Activated naive CD4-positive, alpha-beta T cell treated with anti-CD3 and anti-CD28 coated beads, Interleukin-2, amount 10 ng/mL, durations not matched to agents 7 days and 5 days (primary cell): ENCODE measurements at regions not wholly inside any gene's neighbourhood (a gene's known extent, or its start where the extent isn't known, plus 50 kb on each side); places are given as distances from the start of the nearest gene placed in this dataset.

ENCODE experiments used
- CTCF ChIA-PET: fragments of 350-600 bp; sonication (Branson Sonifier 250); formaldehyde crosslinking; loops from one replicate; lab custom pipeline; 2021; ENCODE audit warnings: antibody characterized with exemption; lab: Charles Lee
- DNase-seq: peaks from one replicate; pipeline ENCODE4 v3.0.0-alpha.2; 2020
- H3K27ac Mint-ChIP-seq: one replicate; pipeline ENCODE4 v1.8.0; 2021; ENCODE audit warnings: mild to moderate bottlenecking, moderate library complexity, mixed read lengths
- H3K27me3 Mint-ChIP-seq: one replicate; pipeline ENCODE4 v1.8.0; 2021; ENCODE audit warnings: mild to moderate bottlenecking, mixed read lengths
- H3K36me3 Mint-ChIP-seq: one replicate; pipeline ENCODE4 v1.8.0; 2021; ENCODE audit warnings: mixed read lengths
- H3K4me1 Mint-ChIP-seq: one replicate; pipeline ENCODE4 v1.8.0; 2021; ENCODE audit warnings: mixed read lengths
- H3K4me3 Mint-ChIP-seq: one replicate; pipeline ENCODE4 v1.8.0; 2021; ENCODE audit warnings: mild to moderate bottlenecking, moderate library complexity, mixed read lengths
- H3K9me3 Mint-ChIP-seq: one replicate; pipeline ENCODE4 v1.8.0; 2021; ENCODE audit warnings: mixed read lengths

DNA sequence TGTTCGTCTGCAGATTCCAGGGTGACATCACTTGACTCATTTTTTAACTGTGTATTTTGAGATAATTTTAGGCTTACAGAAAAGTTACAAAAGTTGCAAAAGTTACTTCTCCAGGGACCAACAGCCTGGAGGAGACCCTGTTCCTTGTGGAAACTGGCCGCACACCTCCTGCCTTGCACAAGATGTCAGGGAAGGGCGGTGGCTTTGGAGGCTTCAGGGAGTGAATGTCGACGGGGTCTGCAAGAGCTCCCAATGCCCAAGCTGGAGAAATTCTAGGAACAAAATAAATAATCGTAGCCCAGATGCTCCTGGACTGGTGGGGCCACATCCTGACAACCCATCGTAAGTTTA lies 62.2 kb upstream of the FAM20C start:
- DNase-seq = no peak
- H3K36me3 Mint-ChIP-seq = no peaks in the 10 kb centered on the region
- H3K27ac Mint-ChIP-seq = no peak overlapping the region
- H3K27me3 Mint-ChIP-seq = peaks cover 4% of the 10 kb centered on the region
- H3K4me3 Mint-ChIP-seq = no peak overlapping the region
- no peaks in the 10 kb centered on the region for H3K4me1 Mint-ChIP-seq
- no peaks in the 10 kb centered on the region for H3K9me3 Mint-ChIP-seq
- CTCF ChIA-PET = no interaction called here

DNA sequence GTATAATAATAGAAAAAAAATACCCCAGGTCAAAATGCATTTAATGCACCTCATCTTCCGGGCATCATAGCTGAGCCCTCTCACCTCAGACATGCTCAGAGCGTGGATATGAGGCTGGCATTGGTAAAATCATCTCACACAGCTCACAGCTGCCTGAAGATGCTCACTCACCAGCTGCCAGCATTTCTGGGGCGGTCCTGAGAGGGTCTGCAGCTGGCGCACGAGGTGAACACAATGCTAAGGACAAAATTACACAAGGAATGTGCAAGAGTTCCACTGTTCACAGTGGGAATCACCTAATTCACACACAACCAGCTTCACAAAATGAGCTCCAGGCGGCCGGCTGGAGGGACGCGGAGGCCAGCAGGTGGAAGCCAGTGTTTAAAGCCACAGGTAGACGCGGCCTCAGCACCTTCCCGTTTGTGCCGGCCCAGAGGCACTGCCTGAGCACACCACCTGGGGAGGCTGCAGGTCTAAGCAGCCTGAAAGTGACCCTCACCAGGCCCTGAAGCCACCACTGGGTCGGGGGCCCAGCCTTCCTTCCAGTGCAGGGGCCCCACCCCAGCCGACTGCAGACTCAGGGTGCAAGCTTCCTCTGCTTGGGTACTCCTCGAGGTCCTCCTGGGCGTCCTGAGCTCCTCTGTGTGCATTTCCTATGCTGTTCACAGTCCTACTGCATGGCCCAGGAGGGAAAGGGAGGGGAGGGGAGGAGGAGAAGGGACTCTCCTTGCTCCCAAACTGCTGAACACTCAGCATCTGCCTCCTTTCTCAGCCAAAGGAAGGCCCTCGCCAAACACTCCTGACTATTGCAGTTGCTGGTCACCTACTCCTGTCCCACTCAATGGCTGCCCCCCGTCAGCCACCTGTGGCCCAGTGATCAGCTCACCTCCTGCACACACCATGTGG lies 61.2 kb upstream of the FAM20C start:
- CTCF ChIA-PET = no interaction called here
- Mint-ChIP-seq H3K9me3 (no peaks in the 10 kb centered on the region), H3K27ac (no peak overlapping the region), H3K36me3 (no peaks in the 10 kb centered on the region), H3K27me3 (peaks cover 4% of the 10 kb centered on the region), H3K4me3 (no peak overlapping the region), H3K4me1 (no peaks in the 10 kb centered on the region)
- no peak for DNase-seq

DNA sequence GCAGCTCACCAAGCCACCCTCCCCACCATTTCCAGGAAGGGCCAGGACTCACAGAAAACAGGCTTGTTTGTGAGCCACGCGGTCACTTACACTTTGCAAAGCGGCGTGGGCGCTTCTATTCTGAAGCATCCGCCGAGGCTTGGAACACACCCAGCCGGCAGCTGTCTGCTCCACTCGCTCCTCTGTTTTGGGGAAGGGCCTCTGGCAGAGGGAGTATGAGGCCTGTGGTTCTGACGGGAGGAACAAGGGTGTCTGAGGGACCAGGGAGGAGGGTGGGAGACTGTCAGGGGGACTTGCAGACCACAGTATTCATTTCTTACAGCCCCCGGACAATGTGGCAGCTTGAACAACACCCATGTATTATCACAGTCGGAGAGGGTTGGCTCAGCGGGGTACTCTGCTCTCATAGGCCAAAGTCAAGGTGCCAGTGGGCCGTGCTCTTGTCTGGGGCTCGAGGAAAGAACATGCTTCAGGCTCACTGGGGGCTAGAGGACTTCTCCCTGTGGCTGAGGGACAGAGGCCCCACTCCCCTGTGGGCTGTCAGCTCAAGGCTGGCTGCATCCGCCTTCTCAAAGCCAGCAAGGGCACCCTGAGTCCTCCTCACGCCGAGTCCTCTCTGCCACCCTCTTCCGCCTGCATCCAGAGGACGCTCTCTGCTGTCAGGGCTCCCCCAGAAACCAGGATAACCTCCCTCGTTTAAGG lies 60.4 kb upstream of the FAM20C start:
- Mint-ChIP-seq H3K9me3 (no peaks in the 10 kb centered on the region), H3K27me3 (peaks cover 6% of the 10 kb centered on the region), H3K4me3 (no peak overlapping the region), H3K36me3 (no peaks in the 10 kb centered on the region), H3K27ac (no peak overlapping the region), H3K4me1 (no peaks in the 10 kb centered on the region)
- CTCF ChIA-PET = no interaction called here
- no peak for DNase-seq

- no peaks in the 10 kb centered on the region for H3K4me1 Mint-ChIP-seq
- H3K4me3 Mint-ChIP-seq = no peak overlapping the region
- no peak overlapping the region for H3K27ac Mint-ChIP-seq
- CTCF ChIA-PET = no interaction called here
- H3K36me3 Mint-ChIP-seq = no peaks in the 10 kb centered on the region
- H3K27me3 Mint-ChIP-seq = peaks cover 4% of the 10 kb centered on the region
- no peaks in the 10 kb centered on the region for H3K9me3 Mint-ChIP-seq
- no peak for DNase-seq
Observed at GRCh38 chr7:132899-133298, 59.5 kb upstream of the FAM20C start.

GRCh38 chr7:133470-133869 lies 58.9 kb upstream of the FAM20C start:
- no peaks in the 10 kb centered on the region for H3K36me3 Mint-ChIP-seq
- CTCF ChIA-PET = no interaction called here
- DNase-seq = no peak
- H3K4me3 Mint-ChIP-seq = no peak overlapping the region
- no peaks in the 10 kb centered on the region for H3K9me3 Mint-ChIP-seq
- no peak overlapping the region for H3K27ac Mint-ChIP-seq
- H3K27me3 Mint-ChIP-seq = peaks cover 7% of the 10 kb centered on the region
- no peaks in the 10 kb centered on the region for H3K4me1 Mint-ChIP-seq

DNA sequence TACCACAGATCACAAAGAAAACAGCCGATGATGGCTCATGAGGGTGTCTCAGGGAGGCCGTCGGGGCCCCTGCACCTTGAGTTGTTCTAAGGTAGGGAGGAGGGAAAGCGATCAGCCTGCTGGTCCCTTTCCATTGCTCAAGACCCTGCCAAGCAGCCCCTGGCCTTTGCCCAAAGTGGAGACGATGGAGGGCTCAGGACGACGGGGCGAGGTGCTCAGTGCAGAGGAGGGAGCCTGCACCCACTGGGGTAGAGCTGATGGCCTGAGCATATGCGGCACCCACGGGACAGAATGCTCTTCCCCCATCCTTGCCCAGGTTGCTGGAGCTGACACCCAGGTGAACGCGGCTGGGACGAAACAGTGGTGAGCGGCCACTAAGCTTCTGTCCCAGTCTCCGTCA lies 58.3 kb upstream of the FAM20C start:
- H3K27ac Mint-ChIP-seq = no peak overlapping the region
- no peak for DNase-seq
- no peaks in the 10 kb centered on the region for H3K9me3 Mint-ChIP-seq
- no peaks in the 10 kb centered on the region for H3K36me3 Mint-ChIP-seq
- H3K4me1 Mint-ChIP-seq = no peaks in the 10 kb centered on the region
- H3K27me3 Mint-ChIP-seq = peaks cover 7% of the 10 kb centered on the region
- CTCF ChIA-PET = no interaction called here
- H3K4me3 Mint-ChIP-seq = no peak overlapping the region

DNA sequence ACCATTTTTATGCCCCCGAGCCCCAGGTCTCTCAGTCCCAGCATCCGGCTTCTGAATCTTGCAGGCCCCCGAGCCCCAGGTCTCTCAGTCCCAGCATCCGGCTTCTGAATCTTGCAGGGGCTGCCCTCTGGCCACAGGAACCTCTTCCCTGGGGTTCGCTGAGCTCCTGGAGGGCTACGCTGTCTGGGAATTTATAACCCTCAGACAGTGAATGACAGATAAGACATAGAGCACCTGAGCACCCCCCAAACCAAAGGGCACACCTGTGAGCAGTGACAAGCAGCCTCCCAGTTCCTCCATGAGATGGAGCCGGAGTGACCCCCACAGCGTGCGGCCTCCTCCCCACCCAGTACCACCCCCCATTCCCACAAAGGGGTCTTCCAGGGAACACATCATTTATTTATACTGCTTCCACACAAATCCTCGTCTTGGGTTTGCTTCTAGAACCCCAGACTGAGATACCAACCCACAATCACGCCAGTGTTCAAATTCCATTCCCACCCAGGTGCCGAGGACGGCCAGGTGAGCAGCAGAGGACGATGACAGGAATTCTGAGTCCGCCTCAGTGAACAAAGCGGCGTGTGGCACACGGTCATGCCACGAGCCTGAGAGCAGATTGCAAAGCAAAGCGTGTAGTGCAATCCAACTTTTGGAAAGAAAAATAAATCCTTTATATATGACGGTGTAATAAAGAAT lies 57.7 kb upstream of the FAM20C start:
- H3K4me1 Mint-ChIP-seq = no peaks in the 10 kb centered on the region
- no peaks in the 10 kb centered on the region for H3K36me3 Mint-ChIP-seq
- no peak overlapping the region for H3K4me3 Mint-ChIP-seq
- no peaks in the 10 kb centered on the region for H3K9me3 Mint-ChIP-seq
- H3K27me3 Mint-ChIP-seq = peaks cover 13% of the 10 kb centered on the region
- CTCF ChIA-PET = no interaction called here
- no peak overlapping the region for H3K27ac Mint-ChIP-seq
- DNase-seq = no peak

DNA sequence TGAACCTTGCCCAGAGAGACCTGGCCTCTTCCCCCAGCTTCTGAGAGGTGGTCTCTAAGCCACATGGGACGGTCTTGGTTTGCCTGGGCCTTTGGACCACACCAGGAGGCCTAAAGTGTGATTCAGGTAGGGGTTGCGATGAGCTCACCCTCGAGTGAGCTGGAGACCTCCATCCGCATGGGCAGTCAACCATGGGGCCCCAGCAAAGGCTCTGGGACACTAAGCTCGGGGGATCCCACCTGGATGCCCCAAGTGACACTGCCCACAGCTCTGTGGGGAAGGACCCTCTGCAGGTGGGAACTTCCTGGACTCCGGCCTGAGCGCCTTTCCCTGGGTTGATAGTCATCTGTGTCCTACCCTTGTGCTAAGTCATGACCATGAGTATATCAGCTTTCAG lies 57.1 kb upstream of the FAM20C start:
- H3K36me3 Mint-ChIP-seq = no peaks in the 10 kb centered on the region
- H3K4me1 Mint-ChIP-seq = no peaks in the 10 kb centered on the region
- no peaks in the 10 kb centered on the region for H3K9me3 Mint-ChIP-seq
- CTCF ChIA-PET = no interaction called here
- no peak overlapping the region for H3K27ac Mint-ChIP-seq
- no peak for DNase-seq
- H3K4me3 Mint-ChIP-seq = no peak overlapping the region
- peaks cover 14% of the 10 kb centered on the region for H3K27me3 Mint-ChIP-seq

GRCh38 chr7:135731-136645 lies 56.4 kb upstream of the FAM20C start:
- H3K27me3 Mint-ChIP-seq = peaks cover 14% of the 10 kb centered on the region
- CTCF ChIA-PET = no interaction called here
- H3K4me1 Mint-ChIP-seq = no peaks in the 10 kb centered on the region
- H3K36me3 Mint-ChIP-seq = no peaks in the 10 kb centered on the region
- no peaks in the 10 kb centered on the region for H3K9me3 Mint-ChIP-seq
- H3K27ac Mint-ChIP-seq = no peak overlapping the region
- H3K4me3 Mint-ChIP-seq = no peak overlapping the region
- no peak for DNase-seq

DNA sequence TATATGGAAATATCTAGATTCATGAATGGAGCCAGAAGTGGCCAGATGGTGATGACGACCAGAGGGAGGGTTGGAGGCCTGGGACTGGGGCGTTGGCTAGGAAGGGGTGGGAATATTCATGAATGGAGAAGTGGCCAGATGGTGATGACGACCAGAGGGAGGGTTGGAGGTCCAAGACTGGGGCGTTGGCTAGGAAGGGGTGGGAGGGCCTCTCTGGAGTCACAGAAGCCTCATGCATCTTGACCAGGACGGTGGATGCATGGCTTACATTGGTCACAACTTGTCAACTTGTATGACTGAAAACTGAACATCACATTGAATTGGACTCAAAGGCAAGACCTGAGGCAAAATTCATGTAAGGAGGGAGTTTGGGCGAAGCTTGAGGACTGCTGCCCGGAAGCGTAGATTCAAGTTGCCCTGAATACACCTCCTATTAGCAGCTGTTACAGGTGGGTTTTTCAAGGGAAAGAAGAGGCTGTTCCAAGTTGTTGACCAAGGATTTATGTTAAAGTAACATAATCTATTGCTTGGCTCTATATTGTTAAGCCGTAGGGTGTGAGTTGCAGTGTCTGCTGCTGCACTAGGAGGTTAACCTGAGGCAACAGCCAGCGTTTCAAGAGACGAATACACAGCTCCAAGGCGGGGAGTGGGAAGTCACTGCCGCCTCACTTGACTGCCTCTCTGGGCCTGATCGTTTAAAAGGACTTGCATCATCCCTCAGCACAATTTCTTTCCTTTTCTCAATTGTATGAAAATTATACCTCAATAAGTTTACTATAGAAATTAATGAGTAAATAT lies 55.1 kb upstream of the FAM20C start:
- H3K4me1 Mint-ChIP-seq = no peaks in the 10 kb centered on the region
- CTCF ChIA-PET = no interaction called here

GRCh38 chr7:139131-139530 lies 53.2 kb upstream of the FAM20C start:
- no peaks in the 10 kb centered on the region for H3K4me1 Mint-ChIP-seq
- H3K27ac Mint-ChIP-seq = no peak overlapping the region
- H3K9me3 Mint-ChIP-seq = no peaks in the 10 kb centered on the region
- no peak for DNase-seq
- peaks cover 14% of the 10 kb centered on the region for H3K27me3 Mint-ChIP-seq
- no peak overlapping the region for H3K4me3 Mint-ChIP-seq
- CTCF ChIA-PET = no interaction called here
- no peaks in the 10 kb centered on the region for H3K36me3 Mint-ChIP-seq

More for the DNA sequence above, 55.1 kb upstream of the FAM20C start:
- no peak overlapping the region for H3K4me3 Mint-ChIP-seq
- no peak for DNase-seq
- peaks cover 14% of the 10 kb centered on the region for H3K27me3 Mint-ChIP-seq
- H3K36me3 Mint-ChIP-seq = no peaks in the 10 kb centered on the region
- H3K9me3 Mint-ChIP-seq = no peaks in the 10 kb centered on the region
- H3K27ac Mint-ChIP-seq = no peak overlapping the region

- Mint-ChIP-seq H3K36me3 (no peaks in the 10 kb centered on the region), H3K4me3 (no peak overlapping the region), H3K27ac (no peak overlapping the region), H3K27me3 (peaks cover 14% of the 10 kb centered on the region), H3K4me1 (no peaks in the 10 kb centered on the region), H3K9me3 (no peaks in the 10 kb centered on the region)
- DNase-seq = no peak
- CTCF ChIA-PET = no interaction called here
Observed at GRCh38 chr7:139561-140243, 52.7 kb upstream of the FAM20C start.

DNA sequence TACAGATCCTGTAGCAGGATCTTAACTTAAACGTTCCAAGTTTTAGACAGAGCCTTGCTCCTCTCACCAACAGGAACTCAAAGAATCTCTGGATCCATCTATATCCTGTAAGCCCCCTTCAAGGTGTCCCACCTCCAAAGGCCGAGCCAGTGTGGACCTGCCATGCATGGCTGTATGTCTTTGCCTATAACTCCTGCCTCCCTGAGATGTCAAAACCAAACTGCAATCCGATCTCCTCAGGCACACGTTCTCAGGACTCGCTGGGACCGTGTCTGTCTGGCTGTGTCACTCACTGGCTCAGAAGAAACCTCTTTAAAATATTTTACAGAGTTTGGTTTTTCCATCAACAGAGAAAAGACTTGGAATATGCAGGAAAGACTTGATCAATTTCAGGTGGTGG lies 51.4 kb upstream of the FAM20C start:
- H3K27ac Mint-ChIP-seq = no peak overlapping the region
- H3K4me3 Mint-ChIP-seq = no peak overlapping the region
- peaks cover 14% of the 10 kb centered on the region for H3K27me3 Mint-ChIP-seq
- no peaks in the 10 kb centered on the region for H3K9me3 Mint-ChIP-seq
- no peaks in the 10 kb centered on the region for H3K36me3 Mint-ChIP-seq
- no peak for DNase-seq
- CTCF ChIA-PET = no interaction called here
- no peaks in the 10 kb centered on the region for H3K4me1 Mint-ChIP-seq
